Mammary epithelial cell (primary cell): ENCODE measurements at regions not wholly inside any gene's neighbourhood (a gene's known extent, or its start where the extent isn't known, plus 50 kb on each side); places are given as distances from the start of the nearest gene placed in this dataset.

Experiments used
- CTCF ChIP-seq, 2 donors: IDR thresholded peaks in 1 of 2; conservative IDR thresholded peaks in 1 of 2; 2 replicates each; pipeline ENCODE4 v1.5.1; 2011 to 2012; ENCODE audit warnings: inconsistent platforms in 2 of 2, low read length in 2 of 2, mild to moderate bottlenecking in 2 of 2, control low read depth in 1 of 2, low read depth in 1 of 2; ENCODE audit not compliant: insufficient read depth in 1 of 2; ENCODE audit errors: extremely low read depth in 1 of 2
- EZH2 ChIP-seq: IDR thresholded peaks from 2 replicates; pipeline ENCODE4 v1.6.1; 2012; ENCODE audit warnings: low read length, inconsistent platforms, borderline replicate concordance

GRCh38 chr5:1731091-1731639, 68.5 kb downstream of the MRPL36 start:
- no peak for TF ChIP-seq CTCF (conservative IDR thresholded peaks at IDR 0.05 in 1 of 2, IDR thresholded peaks at IDR 0.05 in 1 of 2; ENCODE audit: extremely low read depth in 1 of 2, insufficient read depth in 1 of 2, low read depth in 1 of 2, low read length in 2 of 2)
- no peak for TF ChIP-seq EZH2
